A673 (cell line): ENCODE measurements at regions not wholly inside any gene's neighbourhood (a gene's known extent, or its start where the extent isn't known, plus 50 kb on each side); places are given as distances from the start of the nearest gene placed in this dataset.

Experiments
- BruUV-seq: library from RNA; stranded (reverse); fragments of 400-500 nt; replicated peaks from 2 replicates; lab custom pipeline; 2021; lab: Mats Ljungman, UMichigan
- CTCF ChIA-PET: fragments of 300-600 bp; sonication (Branson Sonifier 250); formaldehyde crosslinking; loops from one replicate; lab custom pipeline; 2022; ENCODE audit warnings: antibody characterized with exemption; lab: Charles Lee
- POLR2A ChIA-PET: fragments of 300-600 bp; sonication (Branson Sonifier 250); formaldehyde crosslinking; loops from one replicate; lab custom pipeline; 2022; ENCODE audit warnings: antibody characterized with exemption; ENCODE audit not compliant: low non-redundant PET; lab: Charles Lee
- DNase-seq: peaks from one replicate; pipeline ENCODE4 v3.0.0-alpha.2; 2015; ENCODE audit warnings: low spot score
- H3K27ac ChIP-seq: fragments of 200-600 bp; sonication (generic); 2 replicates; pipeline ENCODE4 v1.5.1; 2016; ENCODE audit warnings: mixed run types, low read depth, mild to moderate bottlenecking, mixed read lengths, antibody characterized with exemption, low read length; ENCODE audit not compliant: poor library complexity, severe bottlenecking
- H3K27me3 ChIP-seq: fragments of 200-600 bp; sonication (generic); replicated peaks from 2 replicates; pipeline ENCODE4 v1.6.1; 2017; ENCODE audit warnings: mixed run types, low read depth, mild to moderate bottlenecking, mixed read lengths, antibody characterized with exemption, low read length; ENCODE audit not compliant: insufficient read depth, poor library complexity
- H3K36me3 ChIP-seq: fragments of 200-600 bp; sonication (generic); 2 replicates; pipeline ENCODE4 v1.6.1; 2016; ENCODE audit warnings: mixed run types, mild to moderate bottlenecking, mixed read lengths, antibody characterized with exemption, low read length; ENCODE audit not compliant: insufficient read depth, poor library complexity, severe bottlenecking
- H3K4me1 ChIP-seq: fragments of 200-600 bp; sonication (generic); 2 replicates; pipeline ENCODE4 v1.6.1; 2017; ENCODE audit warnings: mixed run types, mild to moderate bottlenecking, mixed read lengths, antibody characterized with exemption, low read length; ENCODE audit not compliant: insufficient read depth, poor library complexity, severe bottlenecking
- H3K4me3 ChIP-seq: fragments of 200-600 bp; sonication (generic); 2 replicates; pipeline ENCODE4 v1.5.1; 2016; ENCODE audit warnings: low read depth, mixed run types, mild to moderate bottlenecking, mixed read lengths, low read length; ENCODE audit not compliant: poor library complexity, severe bottlenecking
- H3K9me3 ChIP-seq: fragments of 200-600 bp; sonication (generic); 2 replicates; pipeline ENCODE4 v1.6.1; 2016; ENCODE audit warnings: mixed run types, low read depth, mild to moderate bottlenecking, mixed read lengths, antibody characterized with exemption, low read length; ENCODE audit not compliant: poor library complexity, severe bottlenecking
- CTCF ChIP-seq: fragments of 300-800, 200-600 bp; sonication (generic); conservative IDR thresholded peaks from 2 replicates; pipeline ENCODE4 v1.5.1; 2017; ENCODE audit warnings: low read depth, mild to moderate bottlenecking, antibody characterized with exemption, low read length, moderate library complexity, mixed read lengths
- EZH2 ChIP-seq: fragments of 200-600 bp; sonication (generic); IDR thresholded peaks from 2 replicates; pipeline ENCODE4 v1.6.1; 2017; ENCODE audit warnings: borderline replicate concordance, low read depth, mild to moderate bottlenecking, mixed read lengths, antibody characterized with exemption, low read length; ENCODE audit not compliant: poor library complexity, severe bottlenecking
- intact Hi-C: fragments of 100-400 bp; cut with micrococcal nuclease; formaldehyde crosslinking; loops from one replicate; pipeline ENCODE4 v1.10.0; 2022; ENCODE audit not compliant: unreplicated experiment

- CTCF ChIA-PET, result no interaction called here
- Histone ChIP-seq H3K4me1 (peaks cover 49% of the 10 kb centered on the region), H3K9me3 (peaks cover 4% of the 10 kb centered on the region), H3K36me3 (peaks cover 4% of the 10 kb centered on the region), H3K4me3 (no peak overlapping the region), H3K27ac (peak overlapping the region; percentile 17), H3K27me3 (no peaks in the 10 kb centered on the region)
- POLR2A ChIA-PET, result no interaction called here
- DNase-seq, result no peak
- BruUV-seq, result no TSS peak
- TF ChIP-seq CTCF (no peak), EZH2 (no peak)
- intact Hi-C loops, result loop anchor here (2.0 kb wide), 1 partner anchor 420 kb away; no protein-coding TSS in a partner anchor
Measured at GRCh38 chr2:122507261-122507660, 751.8 kb downstream of the TSN start.

GRCh38 chr2:122512091-122512490 lies 756.6 kb downstream of the TSN start:
- CTCF ChIA-PET, result no interaction called here
- BruUV-seq, result no TSS peak

GRCh38 chr2:122514451-122514996 lies 759.1 kb downstream of the TSN start:
- peak; percentile 69 for DNase-seq
- H3K9me3 ChIP-seq, result peaks cover 4% of the 10 kb centered on the region
- peak overlapping the region; percentile 57 for H3K27ac ChIP-seq
- intact Hi-C loops, result no loop called here
- H3K4me3 ChIP-seq, result no peak overlapping the region
- peaks cover 45% of the 10 kb centered on the region for H3K4me1 ChIP-seq
- TF ChIP-seq CTCF (peak; percentile 40), EZH2 (no peak)
- H3K36me3 ChIP-seq, result peaks cover 4% of the 10 kb centered on the region
- POLR2A ChIA-PET, result no interaction called here
- BruUV-seq, result no TSS peak
- CTCF ChIA-PET, result interaction anchor here (0.7 kb wide), 1 partner anchor 402 kb away, joined by 3 read pairs; no protein-coding TSS in a partner anchor
- H3K27me3 ChIP-seq, result no peaks in the 10 kb centered on the region

More at GRCh38 chr2:122512091-122512490, 756.6 kb downstream of the TSN start:
- Histone ChIP-seq H3K27ac (no peak overlapping the region), H3K9me3 (peaks cover 4% of the 10 kb centered on the region), H3K27me3 (no peaks in the 10 kb centered on the region), H3K4me3 (no peak overlapping the region), H3K4me1 (peaks cover 40% of the 10 kb centered on the region), H3K36me3 (peaks cover 4% of the 10 kb centered on the region)
- intact Hi-C loops, result no loop called here
- no peak for DNase-seq
- POLR2A ChIA-PET, result no interaction called here
- TF ChIP-seq EZH2 (no peak), CTCF (no peak)
